ENCODE measurements at regions not wholly inside any gene's neighbourhood (a gene's known extent, or its start where the extent isn't known, plus 50 kb on each side); places are given as distances from the start of the nearest gene placed in this dataset.
A peak's percentile ranks its signal among the peaks of the same experiment; 100 is the strongest.

GRCh38 chr11:91041626-91042025, 818.8 kb upstream of the CHORDC1 start:
- TF ChIP-seq CTCF (conservative IDR thresholded peaks at IDR 0.05; ENCODE audit: low read depth, low read length), result peak; percentile 56; the same call in 1 of the 2 replicates
- TF ChIP-seq EZH2 (IDR thresholded peaks at IDR 0.05; ENCODE audit: borderline replicate concordance, low read depth, low read length, poor library complexity, severe bottlenecking), result no peak
